ENCODE measurements at regions not wholly inside any gene's neighbourhood (a gene's known extent, or its start where the extent isn't known, plus 50 kb on each side); places are given as distances from the start of the nearest gene placed in this dataset.

DNA sequence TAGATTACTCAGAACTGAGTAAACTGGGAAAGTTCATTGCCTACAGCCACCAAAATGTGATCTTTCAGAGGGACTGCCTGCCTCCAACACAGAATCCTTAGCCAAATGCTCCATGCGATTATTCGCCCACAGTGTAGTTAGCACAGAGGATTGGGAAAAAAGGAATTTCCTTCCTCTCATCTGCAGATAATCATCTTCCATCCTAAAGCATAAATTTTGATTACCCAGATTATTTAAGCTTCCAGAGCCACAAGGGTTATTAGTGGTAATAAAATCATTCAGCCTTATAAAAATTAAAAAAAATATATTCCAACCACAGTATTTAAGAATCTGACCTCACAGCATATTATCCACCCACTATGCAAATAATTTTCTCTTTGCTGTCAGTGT, 285.3 kb upstream of the GRAMD2B start:
- Histone ChIP-seq H3K4me3 (no peak overlapping the region), H3K4me2 (ENCODE audit: control insufficient read depth, insufficient read depth) (no peak overlapping the region), H3K4me1 (ENCODE audit: control insufficient read depth, insufficient read depth, low read length) (no peaks in the 10 kb centered on the region), H3K9ac (ENCODE audit: control insufficient read depth, insufficient read depth, low read length) (no peak overlapping the region), H3K9me3 (replicated peaks; ENCODE audit: control insufficient read depth, insufficient read depth, low read length) (no peaks in the 10 kb centered on the region), H4K20me1 (ENCODE audit: control insufficient read depth, insufficient read depth) (no peaks in the 10 kb centered on the region), H3K79me2 (ENCODE audit: control insufficient read depth, insufficient read depth, low read length) (no peaks in the 10 kb centered on the region), H2AFZ (ENCODE audit: control insufficient read depth, low read depth, low read length) (no peak overlapping the region), H3K27me3 (replicated peaks in 1 of 2; ENCODE audit: control insufficient read depth in 2 of 2, insufficient read depth in 2 of 2, low read length in 1 of 2) (no peaks in the 10 kb centered on the region), H3K36me3 (ENCODE audit: control insufficient read depth in 2 of 2, insufficient read depth in 2 of 2, low read length in 1 of 2) (no peaks in the 10 kb centered on the region), H3K27ac (ENCODE audit: control insufficient read depth, insufficient read depth) (no peak overlapping the region)
- SMC1A ChIA-PET (ENCODE audit: uncharacterized antibody, unreplicated experiment) = no interaction called here
- intact Hi-C loops (cut with micrococcal nuclease; ENCODE audit: unreplicated experiment) = no loop called here
- FAIRE-seq = no peak
- CTCF ChIA-PET = no interaction called here
- RAD21 ChIA-PET (ENCODE audit: unreplicated experiment) = no interaction called here
- ATAC-seq = no peak
- POLR2A ChIA-PET = no interaction called here
- no peak for DNase-seq (ENCODE audit: low read depth, low spot score)
- BruUV-seq (replicated peaks) = no TSS peak
- in situ Hi-C loops (cut with MboI) = no loop called here
- WGBS (ENCODE audit: insufficient coverage, insufficient replicate concordance, low lambda C conversion rate, missing lambda C conversion rate) = 81% methylated on average over 2 of the region's 2 CpGs
- TF ChIP-seq POU2F2 (IDR thresholded peaks at IDR 0.05; ENCODE audit: borderline replicate concordance, low read depth, low read length) (no peak), JUND (IDR thresholded peaks at IDR 0.05; ENCODE audit: low read depth, low read length) (no peak), HDGF (IDR thresholded peaks at IDR 0.05) (no peak), SREBF1 (IDR thresholded peaks at IDR 0.05; ENCODE audit: low read length) (no peak), SMARCA5 (IDR thresholded peaks at IDR 0.05) (no peak), ZBTB40 (IDR thresholded peaks at IDR 0.05; ENCODE audit: borderline replicate concordance) (no peak), IKZF1 (conservative IDR thresholded peaks at IDR 0.05) (no peak), RBBP5 (conservative IDR thresholded peaks at IDR 0.05) (no peak), HCFC1 (IDR thresholded peaks at IDR 0.05; ENCODE audit: low read length) (no peak), CHD2 (IDR thresholded peaks at IDR 0.05; ENCODE audit: borderline replicate concordance, low read depth, low read length) (no peak), RCOR1 (conservative IDR thresholded peaks at IDR 0.05; ENCODE audit: low read depth, low read length) (no peak), BHLHE40 (IDR thresholded peaks at IDR 0.05; ENCODE audit: borderline replicate concordance in 1 of 2, low read depth in 2 of 2, low read length in 1 of 2) (no peak), TARDBP (IDR thresholded peaks at IDR 0.05; ENCODE audit: borderline replicate concordance) (no peak), CREB1 (IDR thresholded peaks at IDR 0.05; ENCODE audit: low read depth) (no peak), ZNF592 (IDR thresholded peaks at IDR 0.05) (no peak), MYB (IDR thresholded peaks at IDR 0.05; ENCODE audit: borderline replicate concordance, low read depth, low read length) (no peak), ZNF274 (IDR thresholded peaks at IDR 0.05; ENCODE audit: insufficient read depth, insufficient read length) (no peak), NR2C2 (IDR thresholded peaks at IDR 0.05; ENCODE audit: borderline replicate concordance, control insufficient read depth, insufficient read length, low read depth) (no peak)

Measured in GM12878 (cell line).